Ishikawa (cell line): ENCODE measurements at regions not wholly inside any gene's neighbourhood (a gene's known extent, or its start where the extent isn't known, plus 50 kb on each side); places are given as distances from the start of the nearest gene placed in this dataset.

Source experiments
- CEBPB ChIP-seq: IDR thresholded peaks from 2 replicates; pipeline ENCODE4 v1.6.1; 2012
- EGR1 ChIP-seq: IDR thresholded peaks from 2 replicates; pipeline ENCODE4 v1.6.1; 2012
- EP300 ChIP-seq: IDR thresholded peaks from 2 replicates; pipeline ENCODE4 v1.6.1; 2012; ENCODE audit warnings: borderline replicate concordance
- NFIC ChIP-seq: IDR thresholded peaks from 2 replicates; pipeline ENCODE4 v1.6.1; 2012
- RAD21 ChIP-seq: IDR thresholded peaks from 2 replicates; pipeline ENCODE4 v1.6.1; 2012; ENCODE audit warnings: low read depth
- TAF1 ChIP-seq: IDR thresholded peaks from 2 replicates; pipeline ENCODE4 v1.6.1; 2012; ENCODE audit warnings: low read depth, mild to moderate bottlenecking
- ZBTB7A ChIP-seq: IDR thresholded peaks from 2 replicates; pipeline ENCODE4 v1.6.1; 2012; ENCODE audit warnings: low read depth
- TF ChIP-seq, protein P1 (sequence below): IDR thresholded peaks from 2 replicates; pipeline ENCODE4 v1.6.1; 2012
- TF ChIP-seq, protein P2 (sequence below): IDR thresholded peaks from 2 replicates; pipeline ENCODE4 v1.6.1; 2012; ENCODE audit warnings: low read depth, mild to moderate bottlenecking

DNA sequence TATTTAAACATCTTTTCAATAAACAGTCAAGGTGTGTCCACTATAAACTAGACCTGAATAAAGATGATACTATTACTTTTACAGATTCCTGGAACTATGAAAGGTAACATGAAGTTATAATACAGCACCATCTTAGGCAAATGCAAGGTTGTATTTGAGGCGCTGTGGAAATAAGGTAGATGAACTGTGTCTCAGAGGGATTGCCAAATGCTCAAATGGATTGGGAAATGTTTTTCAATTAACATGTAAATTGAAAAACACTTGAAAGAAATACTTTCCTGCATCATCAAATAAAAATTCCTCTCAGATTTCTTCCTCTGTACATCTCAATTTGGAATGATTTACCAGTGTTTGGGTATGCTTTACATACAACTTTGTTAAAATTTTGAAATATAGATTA is 139.4 kb downstream of the DKK1 start:
- TF ChIP-seq CEBPB (no peak), EP300 (no peak), EGR1 (no peak), ZBTB7A (no peak), TAF1 (no peak), RAD21 (no peak), NFIC (no peak)
- TF ChIP-seq, protein P1, sequence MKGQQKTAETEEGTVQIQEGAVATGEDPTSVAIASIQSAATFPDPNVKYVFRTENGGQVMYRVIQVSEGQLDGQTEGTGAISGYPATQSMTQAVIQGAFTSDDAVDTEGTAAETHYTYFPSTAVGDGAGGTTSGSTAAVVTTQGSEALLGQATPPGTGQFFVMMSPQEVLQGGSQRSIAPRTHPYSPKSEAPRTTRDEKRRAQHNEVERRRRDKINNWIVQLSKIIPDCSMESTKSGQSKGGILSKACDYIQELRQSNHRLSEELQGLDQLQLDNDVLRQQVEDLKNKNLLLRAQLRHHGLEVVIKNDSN = no peak
- TF ChIP-seq, protein P2, sequence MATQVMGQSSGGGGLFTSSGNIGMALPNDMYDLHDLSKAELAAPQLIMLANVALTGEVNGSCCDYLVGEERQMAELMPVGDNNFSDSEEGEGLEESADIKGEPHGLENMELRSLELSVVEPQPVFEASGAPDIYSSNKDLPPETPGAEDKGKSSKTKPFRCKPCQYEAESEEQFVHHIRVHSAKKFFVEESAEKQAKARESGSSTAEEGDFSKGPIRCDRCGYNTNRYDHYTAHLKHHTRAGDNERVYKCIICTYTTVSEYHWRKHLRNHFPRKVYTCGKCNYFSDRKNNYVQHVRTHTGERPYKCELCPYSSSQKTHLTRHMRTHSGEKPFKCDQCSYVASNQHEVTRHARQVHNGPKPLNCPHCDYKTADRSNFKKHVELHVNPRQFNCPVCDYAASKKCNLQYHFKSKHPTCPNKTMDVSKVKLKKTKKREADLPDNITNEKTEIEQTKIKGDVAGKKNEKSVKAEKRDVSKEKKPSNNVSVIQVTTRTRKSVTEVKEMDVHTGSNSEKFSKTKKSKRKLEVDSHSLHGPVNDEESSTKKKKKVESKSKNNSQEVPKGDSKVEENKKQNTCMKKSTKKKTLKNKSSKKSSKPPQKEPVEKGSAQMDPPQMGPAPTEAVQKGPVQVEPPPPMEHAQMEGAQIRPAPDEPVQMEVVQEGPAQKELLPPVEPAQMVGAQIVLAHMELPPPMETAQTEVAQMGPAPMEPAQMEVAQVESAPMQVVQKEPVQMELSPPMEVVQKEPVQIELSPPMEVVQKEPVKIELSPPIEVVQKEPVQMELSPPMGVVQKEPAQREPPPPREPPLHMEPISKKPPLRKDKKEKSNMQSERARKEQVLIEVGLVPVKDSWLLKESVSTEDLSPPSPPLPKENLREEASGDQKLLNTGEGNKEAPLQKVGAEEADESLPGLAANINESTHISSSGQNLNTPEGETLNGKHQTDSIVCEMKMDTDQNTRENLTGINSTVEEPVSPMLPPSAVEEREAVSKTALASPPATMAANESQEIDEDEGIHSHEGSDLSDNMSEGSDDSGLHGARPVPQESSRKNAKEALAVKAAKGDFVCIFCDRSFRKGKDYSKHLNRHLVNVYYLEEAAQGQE = no peak
